ENCODE measurements at regions not wholly inside any gene's neighbourhood (a gene's known extent, or its start where the extent isn't known, plus 50 kb on each side); places are given as distances from the start of the nearest gene placed in this dataset.

- peak; percentile 19 for TF ChIP-seq CHD7 (IDR thresholded peaks at IDR 0.05; ENCODE audit: insufficient replicate concordance, low read length)
- TF ChIP-seq ATF2 (IDR thresholded peaks at IDR 0.05; ENCODE audit: low read length) = no peak
- no peak for TF ChIP-seq YY1 (IDR thresholded peaks at IDR 0.05; ENCODE audit: low read depth, low read length)
- TF ChIP-seq CTCF (IDR thresholded peaks at IDR 0.05; ENCODE audit: control extremely low read depth in 1 of 3, insufficient read depth in 1 of 3, low read depth in 1 of 3, low read length in 3 of 3) = peak in 2 of 3 experiments; percentile 42 to 49; a peak in 2 of 4 replicates
- no peak for TF ChIP-seq TCF12 (IDR thresholded peaks at IDR 0.05; ENCODE audit: low read depth, low read length)
- no peak for TF ChIP-seq SIX5 (IDR thresholded peaks at IDR 0.05; ENCODE audit: low read depth, low read length)
- TF ChIP-seq GABPA (IDR thresholded peaks at IDR 0.05; ENCODE audit: borderline replicate concordance, insufficient read depth, low read length) = no peak
Observed at GRCh38 chr10:51001587-51001986, 72.7 kb upstream of the PRKG1 start (continued).

Data from H1 (cell line).